Spleen (tissue), 11 donors: ENCODE measurements at regions not wholly inside any gene's neighbourhood (a gene's known extent, or its start where the extent isn't known, plus 50 kb on each side); places are given as distances from the start of the nearest gene placed in this dataset.

Source experiments
- DNase-seq: peaks from one replicate; pipeline ENCODE4 v3.0.0-alpha.2; 2020
- H3K27ac ChIP-seq, 8 donors: fragments of 200-600 bp; sonication (generic) in 7 of 8; 1 replicate in 4 of 8; 2 replicates in 4 of 8; pipeline versions ENCODE4 v1.5.0 to v1.8.0; 2016 to 2021; ENCODE audit warnings: inconsistent platforms in 4 of 8, mild to moderate bottlenecking in 4 of 8, moderate library complexity in 1 of 8
- H3K27me3 ChIP-seq, 7 donors: fragments of 200-600 bp; sonication (generic) in 6 of 7; replicated peaks in 1 of 7; 1 replicate in 4 of 7; 2 replicates in 3 of 7; pipeline versions ENCODE4 v1.5.0 to v1.8.0; 2016 to 2021; ENCODE audit warnings: inconsistent platforms in 3 of 7, mild to moderate bottlenecking in 1 of 7
- H3K36me3 ChIP-seq, 6 donors: fragments of 200-600 bp; sonication (generic) in 5 of 6; 1 replicate in 4 of 6; 2 replicates in 2 of 6; pipeline versions ENCODE4 v1.5.0 to v1.8.0; 2016 to 2021; ENCODE audit warnings: inconsistent platforms in 2 of 6
- H3K4me1 ChIP-seq, 6 donors: fragments of 200-600 bp; sonication (generic) in 5 of 6; 1 replicate in 3 of 6; 2 replicates in 3 of 6; pipeline versions ENCODE4 v1.5.0 to v1.8.0; 2016 to 2021; ENCODE audit warnings: inconsistent platforms in 3 of 6
- H3K4me3 ChIP-seq, 8 donors: fragments of 200-600 bp; sonication (generic) in 7 of 8; 1 replicate in 4 of 8; 2 replicates in 4 of 8; pipeline versions ENCODE4 v1.5.0 to v1.8.0; 2016 to 2021; ENCODE audit warnings: inconsistent platforms in 4 of 8, mild to moderate bottlenecking in 4 of 8, moderate library complexity in 2 of 8
- H3K9me3 ChIP-seq, 8 donors: fragments of 200-600 bp; sonication (generic) in 7 of 8; 1 replicate in 4 of 8; 2 replicates in 4 of 8; pipeline versions ENCODE4 v1.5.0 to v1.8.0; 2016 to 2021; ENCODE audit warnings: inconsistent platforms in 4 of 8
- POLR2A ChIP-seq, 3 donors: fragments of 450-650 bp; IDR thresholded peaks; one replicate each; pipeline ENCODE4 v1.5.1; 2017; ENCODE audit warnings: antibody characterized with exemption in 3 of 3, mild to moderate bottlenecking in 1 of 3
- POLR2AphosphoS5 ChIP-seq, 3 donors: sonication (generic); formaldehyde crosslinking; IDR thresholded peaks; one replicate each; pipeline ENCODE4 v1.5.1; 2017; ENCODE audit warnings: antibody characterized with exemption in 3 of 3
- WGBS, 5 donors: extraction: QIAGEN DNeasy Blood & Tissue Kit in 3 of 5; methylation state at CpG; one replicate each; pipeline versions ENCODE4 v1.1.5 to v1.1.7; 2013 to 2018; 5-methylcytosine and 5-hydroxymethylcytosine counted together
- intact Hi-C: fragments of 100-400 bp; cut with DNase I; formaldehyde crosslinking; loops from one replicate; pipeline ENCODE4 v1.15.0; 2023; ENCODE audit warnings: low total_unique reads
- TF ChIP-seq, protein P1 (sequence below), 11 experiments: fragments of 200-600 bp in 7 of 11; fragments of 450-650 bp in 4 of 11; sonication (generic) in 4 of 11; IDR thresholded peaks in 8 of 11; conservative IDR thresholded peaks in 3 of 11; 1 replicate in 7 of 11; 2 replicates in 4 of 11; pipeline versions ENCODE4 v1.4.0 to v1.8.0; 2016 to 2021; ENCODE audit warnings: antibody characterized with exemption in 11 of 11, inconsistent platforms in 4 of 11, mild to moderate bottlenecking in 1 of 11
- donor health status: healthy with polysubstance abuse.
- donor health status: DM: no; HTN: no; CAD: no; lungs with moderate emphysema.
- donor health status: DM: no; HTN: no; CAD: no.
- donor health status: Bipolar disorder and iron deficiency.
- donor health status: healthy.
- donor health status: DM: no; HTN: no; CAD: no.
- donor health status: DM: yes; HTN: yes; CAD: no.

- H3K27ac ChIP-seq = no peak overlapping the region
- TF ChIP-seq POLR2A (IDR thresholded peaks at IDR 0.05) (no peak), POLR2AphosphoS5 (IDR thresholded peaks at IDR 0.05) (no peak)
- TF ChIP-seq, protein P1, sequence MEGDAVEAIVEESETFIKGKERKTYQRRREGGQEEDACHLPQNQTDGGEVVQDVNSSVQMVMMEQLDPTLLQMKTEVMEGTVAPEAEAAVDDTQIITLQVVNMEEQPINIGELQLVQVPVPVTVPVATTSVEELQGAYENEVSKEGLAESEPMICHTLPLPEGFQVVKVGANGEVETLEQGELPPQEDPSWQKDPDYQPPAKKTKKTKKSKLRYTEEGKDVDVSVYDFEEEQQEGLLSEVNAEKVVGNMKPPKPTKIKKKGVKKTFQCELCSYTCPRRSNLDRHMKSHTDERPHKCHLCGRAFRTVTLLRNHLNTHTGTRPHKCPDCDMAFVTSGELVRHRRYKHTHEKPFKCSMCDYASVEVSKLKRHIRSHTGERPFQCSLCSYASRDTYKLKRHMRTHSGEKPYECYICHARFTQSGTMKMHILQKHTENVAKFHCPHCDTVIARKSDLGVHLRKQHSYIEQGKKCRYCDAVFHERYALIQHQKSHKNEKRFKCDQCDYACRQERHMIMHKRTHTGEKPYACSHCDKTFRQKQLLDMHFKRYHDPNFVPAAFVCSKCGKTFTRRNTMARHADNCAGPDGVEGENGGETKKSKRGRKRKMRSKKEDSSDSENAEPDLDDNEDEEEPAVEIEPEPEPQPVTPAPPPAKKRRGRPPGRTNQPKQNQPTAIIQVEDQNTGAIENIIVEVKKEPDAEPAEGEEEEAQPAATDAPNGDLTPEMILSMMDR (IDR thresholded peaks at IDR 0.05 in 8 of 11, conservative IDR thresholded peaks at IDR 0.05 in 3 of 11) = no peak
- DNase-seq = no peak
- 46 to 81% (median 77%) methylated on average over 1 of the region's 1 CpG for WGBS, 5 donors
- no peaks in the 10 kb centered on the region for H3K9me3 ChIP-seq
- no peak overlapping the region for H3K4me3 ChIP-seq
- no peaks in the 10 kb centered on the region for H3K27me3 ChIP-seq
- no peaks in the 10 kb centered on the region for H3K4me1 ChIP-seq
- intact Hi-C loops = no loop called here
- H3K36me3 ChIP-seq = no peaks in the 10 kb centered on the region
Observed at GRCh38 chr5:81914696-81915095, 57.1 kb upstream of the ATG10 start.

GRCh38 chr5:81912933-81913332, 58.9 kb upstream of the ATG10 start:
- TF ChIP-seq, protein P1 (IDR thresholded peaks at IDR 0.05 in 8 of 11, conservative IDR thresholded peaks at IDR 0.05 in 3 of 11) = no peak
- TF ChIP-seq POLR2A (IDR thresholded peaks at IDR 0.05) (no peak), POLR2AphosphoS5 (IDR thresholded peaks at IDR 0.05) (no peak)
- H3K4me1 ChIP-seq = peaks cover 0 to 7% (median 0%) of the 10 kb centered on the region in 6 donors
- H3K27ac ChIP-seq = no peak overlapping the region
- H3K36me3 ChIP-seq = no peaks in the 10 kb centered on the region
- H3K4me3 ChIP-seq = no peak overlapping the region
- H3K9me3 ChIP-seq = no peaks in the 10 kb centered on the region
- H3K27me3 ChIP-seq = no peaks in the 10 kb centered on the region
- intact Hi-C loops = no loop called here
- WGBS, 5 donors = 94 to 98% (median 97%) methylated on average over 8 of the region's 8 CpGs
- DNase-seq = no peak

DNA sequence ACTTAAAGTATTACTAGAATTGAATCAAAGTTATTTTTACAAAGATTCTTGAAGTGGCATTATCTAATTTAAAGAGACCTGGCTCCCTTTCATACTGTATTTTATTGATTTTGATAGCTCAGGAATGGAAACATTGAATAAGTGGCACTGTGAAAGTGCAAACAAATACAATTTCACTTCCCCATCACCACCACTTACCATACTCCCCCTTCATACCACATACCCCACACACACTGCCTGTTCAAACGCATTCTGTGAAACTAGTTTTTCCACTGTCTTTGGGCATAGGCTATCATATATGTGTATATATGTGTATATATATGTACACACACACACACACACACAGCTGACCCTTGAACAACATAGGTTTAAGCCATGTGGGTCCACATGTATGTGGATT, 62.1 kb upstream of the ATG10 start:
- H3K27ac ChIP-seq = no peak overlapping the region
- H3K27me3 ChIP-seq = no peaks in the 10 kb centered on the region
- 45 to 78% (median 57%) methylated on average over 1 of the region's 1 CpG for WGBS, 5 donors
- no peaks in the 10 kb centered on the region for H3K9me3 ChIP-seq
- peaks cover 0 to 7% (median 0%) of the 10 kb centered on the region in 6 donors for H3K4me1 ChIP-seq
- DNase-seq = no peak
- TF ChIP-seq POLR2AphosphoS5 (IDR thresholded peaks at IDR 0.05) (no peak), POLR2A (IDR thresholded peaks at IDR 0.05) (no peak)
- TF ChIP-seq, protein P1 (IDR thresholded peaks at IDR 0.05 in 8 of 11, conservative IDR thresholded peaks at IDR 0.05 in 3 of 11) = no peak
- no peaks in the 10 kb centered on the region for H3K36me3 ChIP-seq
- intact Hi-C loops = no loop called here
- H3K4me3 ChIP-seq = no peak overlapping the region

DNA sequence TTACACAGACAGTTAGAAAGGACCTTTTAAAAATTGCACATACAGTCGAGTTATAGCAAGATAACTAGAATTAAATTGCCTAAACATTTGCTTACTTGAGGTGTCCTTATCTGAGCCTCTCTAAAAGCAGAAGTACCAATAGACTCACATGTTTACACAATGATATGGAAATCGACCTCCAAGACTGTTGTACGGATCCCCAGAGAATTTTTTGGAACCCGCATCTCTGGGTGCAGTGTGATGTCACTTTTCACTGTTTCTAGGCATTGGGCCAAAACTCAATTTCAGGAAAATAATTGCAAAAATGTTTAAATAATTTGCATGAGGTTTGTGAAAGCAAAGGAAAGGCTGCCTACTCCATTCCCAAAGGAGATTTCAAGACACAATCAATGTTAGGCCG, 63.1 kb upstream of the ATG10 start:
- H3K36me3 ChIP-seq = no peaks in the 10 kb centered on the region
- TF ChIP-seq POLR2A (IDR thresholded peaks at IDR 0.05) = no peak
- TF ChIP-seq, protein P1 (IDR thresholded peaks at IDR 0.05 in 8 of 11, conservative IDR thresholded peaks at IDR 0.05 in 3 of 11) = no peak
- no peak for TF ChIP-seq POLR2AphosphoS5 (IDR thresholded peaks at IDR 0.05)

More for the DNA sequence above, 63.1 kb upstream of the ATG10 start:
- 48 to 70% (median 63%) methylated on average over 5 of the region's 5 CpGs for WGBS, 5 donors
- DNase-seq = no peak
- peaks cover 0 to 7% (median 0%) of the 10 kb centered on the region in 6 donors for H3K4me1 ChIP-seq
- H3K9me3 ChIP-seq = no peaks in the 10 kb centered on the region
- H3K27ac ChIP-seq = no peak overlapping the region
- intact Hi-C loops = no loop called here
- H3K4me3 ChIP-seq = no peak overlapping the region
- H3K27me3 ChIP-seq = no peaks in the 10 kb centered on the region
